ENCODE measurements at regions not wholly inside any gene's neighbourhood (a gene's known extent, or its start where the extent isn't known, plus 50 kb on each side); places are given as distances from the start of the nearest gene placed in this dataset.
"Not testable (repeated sequence)": the region's sequence is repeated elsewhere in the genome, so short reads cannot be mapped to it uniquely, and the experiment has no call there.

DNA sequence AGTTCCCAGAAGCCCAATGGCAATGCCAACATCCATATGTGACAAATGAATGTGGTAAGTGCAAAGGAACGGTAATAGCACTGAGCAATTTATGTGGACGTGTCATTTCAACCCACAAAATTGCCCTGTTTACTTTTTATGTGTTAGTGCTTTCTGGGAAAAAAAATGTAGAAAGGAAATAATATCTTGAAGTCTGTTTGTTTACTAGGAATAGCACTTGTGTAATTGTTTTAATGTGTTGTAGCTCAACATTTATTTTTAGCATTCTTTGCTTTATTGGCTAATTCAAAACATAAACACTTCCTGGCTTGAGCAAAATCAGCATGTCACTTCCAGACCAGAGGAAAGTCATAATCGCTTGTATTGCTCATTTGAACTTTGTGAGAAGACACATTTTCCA, 224.8 kb upstream of the KCNK2 start:
- DNase-seq (ENCODE audit: low spot score) = no peak
- no peaks in the 10 kb centered on the region for H3K27me3 ChIP-seq (replicated peaks; ENCODE audit: insufficient read depth)
- TF ChIP-seq CTCF (IDR thresholded peaks at IDR 0.05) = no peak
- no peak for TF ChIP-seq POLR2AphosphoS5 (IDR thresholded peaks at IDR 0.05)
- no peak for TF ChIP-seq POLR2A (IDR thresholded peaks at IDR 0.05)
- no peaks in the 10 kb centered on the region for H3K36me3 ChIP-seq
- intact Hi-C loops (cut with DNase I) = no loop called here
- H3K9me3 ChIP-seq = no peaks in the 10 kb centered on the region
- no peak overlapping the region for H3K27ac ChIP-seq
- no peaks in the 10 kb centered on the region for H3K4me1 ChIP-seq (replicated peaks)
- no peak overlapping the region for H3K4me3 ChIP-seq
- WGBS = 31% methylated on average over 3 of the region's 3 CpGs

GRCh38 chr1:214859647-214860046, 222.9 kb upstream of the KCNK2 start:
- DNase-seq (ENCODE audit: low spot score) = no peak
- H3K9me3 ChIP-seq = no peaks in the 10 kb centered on the region
- TF ChIP-seq CTCF (IDR thresholded peaks at IDR 0.05) (no peak), POLR2AphosphoS5 (IDR thresholded peaks at IDR 0.05) (no peak), POLR2A (IDR thresholded peaks at IDR 0.05) (no peak)
- WGBS = 83% methylated on average over 8 of the region's 8 CpGs
- no peak overlapping the region for H3K4me3 ChIP-seq
- no peaks in the 10 kb centered on the region for H3K27me3 ChIP-seq (replicated peaks; ENCODE audit: insufficient read depth)
- H3K27ac ChIP-seq = no peak overlapping the region
- intact Hi-C loops (cut with DNase I) = no loop called here
- H3K4me1 ChIP-seq (replicated peaks) = no peaks in the 10 kb centered on the region
- no peaks in the 10 kb centered on the region for H3K36me3 ChIP-seq

DNA sequence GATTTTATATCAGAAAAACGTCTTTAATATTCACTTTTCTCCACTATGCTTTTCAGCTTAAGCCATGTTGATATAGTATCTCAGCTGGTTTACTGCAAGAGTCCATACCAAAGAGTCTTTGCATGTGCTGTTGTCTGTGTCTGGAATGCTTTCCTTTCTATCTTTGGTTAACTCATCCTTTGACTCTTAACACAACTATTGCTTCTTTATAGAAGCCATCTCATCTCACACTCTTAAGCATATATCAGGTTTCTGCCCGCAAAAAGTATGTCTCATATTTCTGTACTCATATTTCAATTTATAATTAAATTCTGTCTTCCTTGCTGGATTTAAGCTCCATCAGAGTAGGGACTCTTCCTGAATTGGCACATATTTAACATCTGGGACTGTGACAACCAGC, 220.9 kb upstream of the KCNK2 start:
- intact Hi-C loops (cut with DNase I) = no loop called here
- no peaks in the 10 kb centered on the region for H3K4me1 ChIP-seq (replicated peaks)
- H3K9me3 ChIP-seq = no peaks in the 10 kb centered on the region
- H3K4me3 ChIP-seq = no peak overlapping the region
- TF ChIP-seq CTCF (IDR thresholded peaks at IDR 0.05) (no peak), POLR2AphosphoS5 (IDR thresholded peaks at IDR 0.05) (no peak)
- no peaks in the 10 kb centered on the region for H3K36me3 ChIP-seq
- no peaks in the 10 kb centered on the region for H3K27me3 ChIP-seq (replicated peaks; ENCODE audit: insufficient read depth)
- WGBS = 41% methylated on average over 2 of the region's 2 CpGs
- no peak for DNase-seq (ENCODE audit: low spot score)
- no peak overlapping the region for H3K27ac ChIP-seq

- H3K27ac ChIP-seq = no peak overlapping the region
- intact Hi-C loops (cut with DNase I) = no loop called here
- no peak for DNase-seq (ENCODE audit: low spot score)
- TF ChIP-seq POLR2A (IDR thresholded peaks at IDR 0.05) (no peak), CTCF (IDR thresholded peaks at IDR 0.05) (no peak), POLR2AphosphoS5 (IDR thresholded peaks at IDR 0.05) (no peak)
- H3K9me3 ChIP-seq = no peaks in the 10 kb centered on the region
- no peaks in the 10 kb centered on the region for H3K36me3 ChIP-seq
- 58% methylated on average over 2 of the region's 2 CpGs for WGBS
- H3K4me1 ChIP-seq (replicated peaks) = no peaks in the 10 kb centered on the region
- no peaks in the 10 kb centered on the region for H3K27me3 ChIP-seq (replicated peaks; ENCODE audit: insufficient read depth)
- H3K4me3 ChIP-seq = no peak overlapping the region
Observed at GRCh38 chr1:214862421-214862820, 220.1 kb upstream of the KCNK2 start.

- Histone ChIP-seq H3K9me3 (no peaks in the 10 kb centered on the region), H3K4me3 (no peak overlapping the region), H3K36me3 (no peaks in the 10 kb centered on the region), H3K4me1 (replicated peaks) (no peaks in the 10 kb centered on the region), H3K27me3 (replicated peaks; ENCODE audit: insufficient read depth) (no peaks in the 10 kb centered on the region), H3K27ac (no peak overlapping the region)
- 59% methylated on average over 3 of the region's 3 CpGs for WGBS
- DNase-seq (ENCODE audit: low spot score) = no peak
- no peak for TF ChIP-seq POLR2AphosphoS5 (IDR thresholded peaks at IDR 0.05)
- no peak for TF ChIP-seq CTCF (IDR thresholded peaks at IDR 0.05)
- TF ChIP-seq POLR2A (IDR thresholded peaks at IDR 0.05) = no peak
- intact Hi-C loops (cut with DNase I) = no loop called here
Observed at GRCh38 chr1:214864896-214865688, 217.4 kb upstream of the KCNK2 start.

DNA sequence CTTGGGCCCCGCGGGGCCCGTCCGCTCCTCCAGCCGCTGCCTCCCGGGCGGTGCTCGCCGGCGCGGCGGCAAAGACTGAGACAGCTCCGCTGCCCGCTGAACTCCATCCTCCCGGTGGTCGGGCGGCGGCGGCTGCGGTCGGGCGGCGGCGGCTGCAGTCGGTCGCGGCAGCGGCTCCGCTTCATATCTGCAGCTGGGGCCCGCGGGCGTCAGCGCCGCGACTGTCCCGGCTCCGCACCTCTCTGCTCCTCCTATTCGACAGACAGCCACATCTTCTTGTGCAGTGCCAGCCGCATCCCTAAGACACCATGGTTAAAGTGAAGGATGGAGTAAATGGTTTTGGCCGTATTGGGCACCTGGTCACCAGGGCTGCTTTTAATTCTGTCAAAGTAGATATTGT, 212.1 kb upstream of the KCNK2 start:
- DNase-seq (ENCODE audit: low spot score); H3K9me3 ChIP-seq; H3K4me1 ChIP-seq (replicated peaks); intact Hi-C loops (cut with DNase I); H3K27ac ChIP-seq; H3K4me3 ChIP-seq; H3K27me3 ChIP-seq (replicated peaks; ENCODE audit: insufficient read depth); H3K36me3 ChIP-seq: not testable (repeated sequence)
- WGBS = 97% methylated on average over 35 of the region's 40 CpGs

All from prostate gland (tissue), 2 donors.